ENCODE measurements at regions not wholly inside any gene's neighbourhood (a gene's known extent, or its start where the extent isn't known, plus 50 kb on each side); places are given as distances from the start of the nearest gene placed in this dataset.

- TF ChIP-seq BCLAF1 (IDR thresholded peaks at IDR 0.05; ENCODE audit: borderline replicate concordance in 1 of 2, control insufficient read depth in 1 of 2, low read depth in 2 of 2, low read length in 1 of 2) (no peak), RFX5 (IDR thresholded peaks at IDR 0.05; ENCODE audit: low read depth, low read length) (no peak), TBL1XR1 (IDR thresholded peaks at IDR 0.05; ENCODE audit: low read length in 2 of 2) (peak in 1 of 2 experiments; percentile 27; a peak in 1 of 4 replicates), RBM22 (IDR thresholded peaks at IDR 0.05; ENCODE audit: low read depth, low read length, poor library complexity, severe bottlenecking) (no peak), CREB5 (CRISPR knock-in tag; IDR thresholded peaks at IDR 0.05) (no peak), MYC (IDR thresholded peaks at IDR 0.05; ENCODE audit: low read depth, low read length) (no peak), MYC (CRISPR knock-in tag; IDR thresholded peaks at IDR 0.05; ENCODE audit: borderline replicate concordance, low read depth) (no peak), ELK1 (CRISPR knock-in tag; IDR thresholded peaks at IDR 0.05) (no peak), ZNF277 (CRISPR knock-in tag; IDR thresholded peaks at IDR 0.05; ENCODE audit: borderline replicate concordance) (peak; percentile 41; the same call in 1 of the 2 replicates), ZNF253 (CRISPR knock-in tag; conservative IDR thresholded peaks at IDR 0.05) (no peak), FUS (optimal IDR thresholded peaks at IDR 0.05; ENCODE audit: low read depth, low read length) (no peak), TAF15 (IDR thresholded peaks at IDR 0.05; ENCODE audit: low read depth, low read length) (no peak)
Observed at GRCh38 chr13:90576067-90576466, 771.4 kb upstream of the MIR17HG start (continued).

Measured in K562 (cell line).